ENCODE measurements at regions not wholly inside any gene's neighbourhood (a gene's known extent, or its start where the extent isn't known, plus 50 kb on each side); places are given as distances from the start of the nearest gene placed in this dataset.

DNA sequence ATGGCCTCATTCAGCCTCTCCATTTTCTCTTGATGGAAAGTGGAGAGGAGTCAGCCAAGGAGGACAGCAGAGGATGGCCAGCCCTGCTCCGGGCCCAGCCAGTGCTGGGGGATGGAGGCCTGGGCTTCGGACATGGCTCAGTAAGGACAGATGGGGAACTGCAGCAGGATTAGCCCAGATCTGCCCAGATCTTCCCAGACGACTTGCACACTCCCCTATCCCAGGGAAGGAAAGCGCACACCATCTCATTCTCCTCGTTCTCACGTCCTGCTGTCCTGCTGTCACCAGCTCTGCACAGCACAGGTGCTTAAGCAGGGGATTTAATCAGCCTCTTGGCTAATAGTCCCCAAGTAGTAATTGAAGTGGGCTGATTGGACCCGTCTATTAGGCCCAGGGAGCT, 100.2 kb upstream of the SDK2 start:
- intact Hi-C loops (cut with micrococcal nuclease) (no loop called here), in situ Hi-C loops (cut with MboI) (no loop called here)
- Histone ChIP-seq H3K27me3 (ENCODE audit: control insufficient read depth in 2 of 2, insufficient read depth in 2 of 2, low read length in 2 of 2) (peaks cover 8 to 77% of the 10 kb centered on the region in 2 experiments; a peak in 4 of 5 replicates), H3K27ac (ENCODE audit: extremely low read depth, low read depth, low read length) (no peak overlapping the region), H3K36me3 (ENCODE audit: control insufficient read depth, insufficient read depth, low read length) (no peaks in the 10 kb centered on the region), H4K20me1 (replicated peaks; ENCODE audit: control insufficient read depth, insufficient read depth, low read length) (peaks cover 5% of the 10 kb centered on the region; the same call in 1 of the 2 replicates), H3K79me2 (ENCODE audit: control insufficient read depth, insufficient read depth, low read length) (no peaks in the 10 kb centered on the region), H3K4me1 (replicated peaks in 1 of 2; ENCODE audit: control insufficient read depth in 2 of 2, insufficient read depth in 2 of 2, low read length in 2 of 2) (no peaks in the 10 kb centered on the region), H3K9ac (ENCODE audit: insufficient read depth in 1 of 2, low read depth in 2 of 2, low read length in 2 of 2) (no peak overlapping the region), H3K4me3 (no peak overlapping the region), H3K9me1 (ENCODE audit: control insufficient read depth, insufficient read depth, low read length) (no peaks in the 10 kb centered on the region), H3K4me2 (ENCODE audit: insufficient read depth, low read length) (no peak overlapping the region), H2AFZ (ENCODE audit: low read depth, low read length) (no peak overlapping the region), H3K9me3 (replicated peaks; ENCODE audit: control insufficient read depth, insufficient read depth, low read depth, low read length) (no peaks in the 10 kb centered on the region)
- FAIRE-seq = no peak
- WGBS (ENCODE audit: insufficient coverage, low coverage, missing lambda C conversion rate) = 0% methylated on average over 7 of the region's 7 CpGs
- CTCF ChIA-PET (ENCODE audit: low intra/inter-chr PET ratio) = no interaction called here
- ATAC-seq = no peak
- DNase-seq (ENCODE audit: extremely low read depth in 1 of 4, low spot score in 3 of 4) = no peak
- POLR2A ChIA-PET = interaction anchor here (0.6 kb wide), 1 partner anchor 233 kb away, joined by 3 read pairs; no protein-coding TSS in a partner anchor
- TF ChIP-seq ZNF143 (CRISPR knock-in tag; IDR thresholded peaks at IDR 0.05) = no peak
- TF ChIP-seq RBM34 (IDR thresholded peaks at IDR 0.05; ENCODE audit: borderline replicate concordance, insufficient read depth, low read length) = no peak
- no peak for TF ChIP-seq BRD9 (IDR thresholded peaks at IDR 0.05; ENCODE audit: low read depth, partially characterized antibody)
- no peak for TF ChIP-seq ZKSCAN8 (CRISPR knock-in tag; IDR thresholded peaks at IDR 0.05)
- TF ChIP-seq KLF1 (tag; IDR thresholded peaks at IDR 0.05) = no peak
- TF ChIP-seq, protein P1, sequence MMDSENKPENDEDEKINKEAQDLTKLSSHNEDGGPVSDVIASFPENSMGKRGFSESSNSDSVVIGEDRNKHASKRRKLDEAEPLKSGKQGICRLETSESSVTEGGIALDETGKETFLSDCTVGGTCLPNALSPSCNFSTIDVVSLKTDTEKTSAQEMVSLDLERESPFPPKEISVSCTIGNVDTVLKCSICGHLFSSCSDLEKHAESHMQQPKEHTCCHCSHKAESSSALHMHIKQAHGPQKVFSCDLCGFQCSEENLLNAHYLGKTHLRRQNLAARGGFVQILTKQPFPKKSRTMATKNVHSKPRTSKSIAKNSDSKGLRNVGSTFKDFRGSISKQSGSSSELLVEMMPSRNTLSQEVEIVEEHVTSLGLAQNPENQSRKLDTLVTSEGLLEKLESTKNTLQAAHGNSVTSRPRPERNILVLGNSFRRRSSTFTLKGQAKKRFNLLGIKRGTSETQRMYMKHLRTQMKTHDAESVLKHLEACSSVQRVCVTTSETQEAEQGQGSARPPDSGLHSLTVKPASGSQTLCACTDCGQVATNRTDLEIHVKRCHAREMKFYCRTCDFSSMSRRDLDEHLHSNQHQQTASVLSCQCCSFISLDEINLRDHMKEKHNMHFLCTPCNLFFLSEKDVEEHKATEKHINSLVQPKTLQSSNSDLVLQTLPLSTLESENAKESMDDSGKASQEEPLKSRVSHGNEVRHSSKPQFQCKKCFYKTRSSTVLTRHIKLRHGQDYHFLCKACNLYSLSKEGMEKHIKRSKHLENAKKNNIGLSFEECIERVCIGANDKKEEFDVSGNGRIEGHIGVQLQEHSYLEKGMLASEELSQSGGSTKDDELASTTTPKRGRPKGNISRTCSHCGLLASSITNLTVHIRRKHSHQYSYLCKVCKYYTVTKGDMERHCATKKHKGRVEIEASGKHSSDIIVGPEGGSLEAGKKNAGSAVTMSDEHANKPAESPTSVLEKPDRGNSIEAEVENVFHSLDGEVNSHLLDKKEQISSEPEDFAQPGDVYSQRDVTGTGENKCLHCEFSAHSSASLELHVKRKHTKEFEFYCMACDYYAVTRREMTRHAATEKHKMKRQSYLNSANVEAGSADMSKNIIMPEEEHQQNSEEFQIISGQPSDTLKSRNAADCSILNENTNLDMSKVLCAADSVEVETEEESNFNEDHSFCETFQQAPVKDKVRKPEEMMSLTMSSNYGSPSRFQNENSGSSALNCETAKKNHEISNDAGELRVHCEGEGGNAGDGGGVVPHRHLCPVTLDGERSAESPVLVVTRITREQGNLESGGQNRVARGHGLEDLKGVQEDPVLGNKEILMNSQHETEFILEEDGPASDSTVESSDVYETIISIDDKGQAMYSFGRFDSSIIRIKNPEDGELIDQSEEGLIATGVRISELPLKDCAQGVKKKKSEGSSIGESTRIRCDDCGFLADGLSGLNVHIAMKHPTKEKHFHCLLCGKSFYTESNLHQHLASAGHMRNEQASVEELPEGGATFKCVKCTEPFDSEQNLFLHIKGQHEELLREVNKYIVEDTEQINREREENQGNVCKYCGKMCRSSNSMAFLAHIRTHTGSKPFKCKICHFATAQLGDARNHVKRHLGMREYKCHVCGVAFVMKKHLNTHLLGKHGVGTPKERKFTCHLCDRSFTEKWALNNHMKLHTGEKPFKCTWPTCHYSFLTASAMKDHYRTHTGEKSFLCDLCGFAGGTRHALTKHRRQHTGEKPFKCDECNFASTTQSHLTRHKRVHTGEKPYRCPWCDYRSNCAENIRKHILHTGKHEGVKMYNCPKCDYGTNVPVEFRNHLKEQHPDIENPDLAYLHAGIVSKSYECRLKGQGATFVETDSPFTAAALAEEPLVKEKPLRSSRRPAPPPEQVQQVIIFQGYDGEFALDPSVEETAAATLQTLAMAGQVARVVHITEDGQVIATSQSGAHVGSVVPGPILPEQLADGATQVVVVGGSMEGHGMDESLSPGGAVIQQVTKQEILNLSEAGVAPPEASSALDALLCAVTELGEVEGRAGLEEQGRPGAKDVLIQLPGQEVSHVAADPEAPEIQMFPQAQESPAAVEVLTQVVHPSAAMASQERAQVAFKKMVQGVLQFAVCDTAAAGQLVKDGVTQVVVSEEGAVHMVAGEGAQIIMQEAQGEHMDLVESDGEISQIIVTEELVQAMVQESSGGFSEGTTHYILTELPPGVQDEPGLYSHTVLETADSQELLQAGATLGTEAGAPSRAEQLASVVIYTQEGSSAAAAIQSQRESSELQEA (IDR thresholded peaks at IDR 0.05; ENCODE audit: low read depth) = no peak
- no peak for TF ChIP-seq ASH1L (IDR thresholded peaks at IDR 0.05; ENCODE audit: borderline replicate concordance, low read depth, partially characterized antibody)
- TF ChIP-seq, protein P2, sequence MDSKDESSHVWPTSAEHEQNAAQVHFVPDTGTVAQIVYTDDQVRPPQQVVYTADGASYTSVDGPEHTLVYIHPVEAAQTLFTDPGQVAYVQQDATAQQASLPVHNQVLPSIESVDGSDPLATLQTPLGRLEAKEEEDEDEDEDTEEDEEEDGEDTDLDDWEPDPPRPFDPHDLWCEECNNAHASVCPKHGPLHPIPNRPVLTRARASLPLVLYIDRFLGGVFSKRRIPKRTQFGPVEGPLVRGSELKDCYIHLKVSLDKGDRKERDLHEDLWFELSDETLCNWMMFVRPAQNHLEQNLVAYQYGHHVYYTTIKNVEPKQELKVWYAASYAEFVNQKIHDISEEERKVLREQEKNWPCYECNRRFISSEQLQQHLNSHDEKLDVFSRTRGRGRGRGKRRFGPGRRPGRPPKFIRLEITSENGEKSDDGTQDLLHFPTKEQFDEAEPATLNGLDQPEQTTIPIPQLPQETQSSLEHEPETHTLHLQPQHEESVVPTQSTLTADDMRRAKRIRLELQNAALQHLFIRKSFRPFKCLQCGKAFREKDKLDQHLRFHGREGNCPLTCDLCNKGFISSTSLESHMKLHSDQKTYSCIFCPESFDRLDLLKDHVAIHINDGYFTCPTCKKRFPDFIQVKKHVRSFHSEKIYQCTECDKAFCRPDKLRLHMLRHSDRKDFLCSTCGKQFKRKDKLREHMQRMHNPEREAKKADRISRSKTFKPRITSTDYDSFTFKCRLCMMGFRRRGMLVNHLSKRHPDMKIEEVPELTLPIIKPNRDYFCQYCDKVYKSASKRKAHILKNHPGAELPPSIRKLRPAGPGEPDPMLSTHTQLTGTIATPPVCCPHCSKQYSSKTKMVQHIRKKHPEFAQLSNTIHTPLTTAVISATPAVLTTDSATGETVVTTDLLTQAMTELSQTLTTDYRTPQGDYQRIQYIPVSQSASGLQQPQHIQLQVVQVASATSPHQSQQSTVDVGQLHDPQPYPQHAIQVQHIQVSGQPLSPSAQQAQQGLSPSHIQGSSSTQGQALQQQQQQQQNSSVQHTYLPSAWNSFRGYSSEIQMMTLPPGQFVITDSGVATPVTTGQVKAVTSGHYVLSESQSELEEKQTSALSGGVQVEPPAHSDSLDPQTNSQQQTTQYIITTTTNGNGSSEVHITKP (IDR thresholded peaks at IDR 0.05; ENCODE audit: partially characterized antibody) = no peak
- TF ChIP-seq ZNF347 (CRISPR knock-in tag; IDR thresholded peaks at IDR 0.05; ENCODE audit: low read depth) = no peak
- TF ChIP-seq CBX2 (IDR thresholded peaks at IDR 0.05; ENCODE audit: insufficient read depth, low read length, poor library complexity, severe bottlenecking) = no peak
- BruUV-seq (replicated peaks) = no TSS peak
